ENCODE measurements at regions not wholly inside any gene's neighbourhood (a gene's known extent, or its start where the extent isn't known, plus 50 kb on each side); places are given as distances from the start of the nearest gene placed in this dataset.

DNA sequence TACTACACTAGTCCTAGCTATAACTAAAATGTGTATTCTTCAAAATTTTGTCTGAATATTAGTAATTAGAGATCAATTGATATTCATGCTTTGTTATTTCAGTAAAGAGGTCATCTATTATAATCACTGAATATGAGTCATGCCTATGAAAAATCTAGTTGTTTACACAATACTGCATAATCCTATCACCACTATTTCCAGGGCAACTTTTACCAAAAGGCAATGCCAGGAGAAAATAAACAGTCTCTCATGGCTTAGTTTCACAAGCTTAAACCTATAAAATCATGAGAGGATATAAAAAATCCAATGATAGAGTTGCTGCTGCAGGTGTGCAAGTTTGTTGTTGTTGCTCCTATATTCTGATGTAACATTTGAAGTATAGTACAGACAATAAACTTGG is 149.9 kb upstream of the COL1A2 start:
- DNase-seq (ENCODE audit: low spot score), result no peak
- Mint-ChIP-seq H3K36me3 (ENCODE audit: low read depth) (no peaks in the 10 kb centered on the region), H3K27ac (ENCODE audit: unreplicated experiment) (no peak overlapping the region), H3K4me3 (ENCODE audit: unreplicated experiment) (no peak overlapping the region), H3K27me3 (ENCODE audit: low read depth) (no peaks in the 10 kb centered on the region), H3K4me1 (ENCODE audit: low read depth) (peaks cover under 1% of the 10 kb centered on the region), H3K9me3 (ENCODE audit: low read depth) (no peaks in the 10 kb centered on the region)
- TF ChIP-seq, protein P1, sequence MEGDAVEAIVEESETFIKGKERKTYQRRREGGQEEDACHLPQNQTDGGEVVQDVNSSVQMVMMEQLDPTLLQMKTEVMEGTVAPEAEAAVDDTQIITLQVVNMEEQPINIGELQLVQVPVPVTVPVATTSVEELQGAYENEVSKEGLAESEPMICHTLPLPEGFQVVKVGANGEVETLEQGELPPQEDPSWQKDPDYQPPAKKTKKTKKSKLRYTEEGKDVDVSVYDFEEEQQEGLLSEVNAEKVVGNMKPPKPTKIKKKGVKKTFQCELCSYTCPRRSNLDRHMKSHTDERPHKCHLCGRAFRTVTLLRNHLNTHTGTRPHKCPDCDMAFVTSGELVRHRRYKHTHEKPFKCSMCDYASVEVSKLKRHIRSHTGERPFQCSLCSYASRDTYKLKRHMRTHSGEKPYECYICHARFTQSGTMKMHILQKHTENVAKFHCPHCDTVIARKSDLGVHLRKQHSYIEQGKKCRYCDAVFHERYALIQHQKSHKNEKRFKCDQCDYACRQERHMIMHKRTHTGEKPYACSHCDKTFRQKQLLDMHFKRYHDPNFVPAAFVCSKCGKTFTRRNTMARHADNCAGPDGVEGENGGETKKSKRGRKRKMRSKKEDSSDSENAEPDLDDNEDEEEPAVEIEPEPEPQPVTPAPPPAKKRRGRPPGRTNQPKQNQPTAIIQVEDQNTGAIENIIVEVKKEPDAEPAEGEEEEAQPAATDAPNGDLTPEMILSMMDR (IDR thresholded peaks at IDR 0.05), result no peak

DNA sequence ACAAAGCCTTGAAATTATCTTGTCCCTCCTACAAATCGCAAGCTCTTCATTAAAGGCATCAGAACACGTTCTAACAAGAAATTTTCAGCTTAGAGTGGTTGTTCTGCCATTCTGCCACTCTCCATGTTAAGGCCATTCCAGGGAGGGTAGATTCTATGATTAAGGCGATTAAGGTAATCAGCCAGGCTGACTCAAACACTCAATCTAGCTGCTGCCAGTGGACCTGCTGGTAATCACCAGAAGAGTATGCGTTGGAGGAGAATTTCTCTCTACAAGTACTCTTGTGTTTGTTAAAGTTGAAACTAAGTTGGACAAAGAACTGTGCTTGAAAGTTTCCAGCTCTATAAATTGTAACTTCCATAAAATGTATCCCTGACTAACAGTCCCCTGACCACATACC is 149.2 kb upstream of the COL1A2 start:
- Mint-ChIP-seq H3K4me1 (ENCODE audit: low read depth) (no peaks in the 10 kb centered on the region), H3K4me3 (ENCODE audit: unreplicated experiment) (no peak overlapping the region), H3K27ac (ENCODE audit: unreplicated experiment) (no peak overlapping the region), H3K27me3 (ENCODE audit: low read depth) (no peaks in the 10 kb centered on the region), H3K36me3 (ENCODE audit: low read depth) (no peaks in the 10 kb centered on the region), H3K9me3 (ENCODE audit: low read depth) (no peaks in the 10 kb centered on the region)
- DNase-seq (ENCODE audit: low spot score), result no peak
- TF ChIP-seq, protein P1 (IDR thresholded peaks at IDR 0.05), result no peak

DNA sequence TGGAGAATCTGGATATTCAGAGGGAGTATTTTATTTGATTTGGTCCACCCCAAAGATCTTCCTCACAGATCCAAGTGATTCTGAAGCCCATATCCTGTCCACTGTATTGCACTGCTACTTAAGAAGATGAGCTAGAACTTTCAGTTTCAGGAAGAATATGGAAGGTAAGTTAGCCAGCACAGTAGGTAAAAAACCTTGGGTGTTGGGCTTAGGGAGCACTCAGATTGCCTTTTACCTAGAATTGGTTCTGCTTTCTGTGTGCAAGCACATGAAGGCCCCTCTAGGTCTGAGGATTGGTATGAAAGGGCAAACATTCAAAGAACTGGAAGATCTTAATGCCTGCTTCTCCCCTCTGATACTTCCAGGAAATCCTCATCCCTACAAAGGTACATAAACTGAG is 146.7 kb upstream of the COL1A2 start:
- no peak for DNase-seq (ENCODE audit: low spot score)
- Mint-ChIP-seq H3K36me3 (ENCODE audit: low read depth) (no peaks in the 10 kb centered on the region), H3K27ac (ENCODE audit: unreplicated experiment) (no peak overlapping the region), H3K9me3 (ENCODE audit: low read depth) (no peaks in the 10 kb centered on the region), H3K27me3 (ENCODE audit: low read depth) (no peaks in the 10 kb centered on the region), H3K4me3 (ENCODE audit: unreplicated experiment) (no peak overlapping the region), H3K4me1 (ENCODE audit: low read depth) (peaks cover 2% of the 10 kb centered on the region)
- TF ChIP-seq, protein P1 (IDR thresholded peaks at IDR 0.05), result no peak

DNA sequence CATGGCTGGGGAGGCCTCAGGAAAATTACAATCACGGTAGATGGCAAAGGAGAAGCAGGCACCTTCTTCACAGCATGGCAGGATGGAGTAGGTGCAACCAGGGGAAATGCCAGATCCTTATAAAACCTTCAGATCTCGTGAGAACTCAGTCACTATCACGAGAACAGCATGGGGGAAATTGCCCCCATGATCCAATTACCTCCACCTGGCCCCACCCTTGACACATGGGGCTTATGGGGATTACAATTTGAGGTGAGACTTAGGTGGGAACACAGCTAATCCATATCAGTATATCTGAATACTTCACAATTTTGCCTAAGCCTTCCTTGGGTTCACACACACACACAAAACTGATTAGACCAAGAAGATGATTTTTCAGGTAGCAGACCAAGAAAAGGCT is 145.1 kb upstream of the COL1A2 start:
- no peak overlapping the region for H3K27ac Mint-ChIP-seq (ENCODE audit: unreplicated experiment)
- H3K4me1 Mint-ChIP-seq (ENCODE audit: low read depth), result peaks cover 3% of the 10 kb centered on the region
- no peaks in the 10 kb centered on the region for H3K9me3 Mint-ChIP-seq (ENCODE audit: low read depth)
- H3K36me3 Mint-ChIP-seq (ENCODE audit: low read depth), result no peaks in the 10 kb centered on the region
- no peaks in the 10 kb centered on the region for H3K27me3 Mint-ChIP-seq (ENCODE audit: low read depth)
- DNase-seq (ENCODE audit: low spot score), result no peak
- H3K4me3 Mint-ChIP-seq (ENCODE audit: unreplicated experiment), result no peak overlapping the region
- TF ChIP-seq, protein P1 (IDR thresholded peaks at IDR 0.05), result no peak

DNA sequence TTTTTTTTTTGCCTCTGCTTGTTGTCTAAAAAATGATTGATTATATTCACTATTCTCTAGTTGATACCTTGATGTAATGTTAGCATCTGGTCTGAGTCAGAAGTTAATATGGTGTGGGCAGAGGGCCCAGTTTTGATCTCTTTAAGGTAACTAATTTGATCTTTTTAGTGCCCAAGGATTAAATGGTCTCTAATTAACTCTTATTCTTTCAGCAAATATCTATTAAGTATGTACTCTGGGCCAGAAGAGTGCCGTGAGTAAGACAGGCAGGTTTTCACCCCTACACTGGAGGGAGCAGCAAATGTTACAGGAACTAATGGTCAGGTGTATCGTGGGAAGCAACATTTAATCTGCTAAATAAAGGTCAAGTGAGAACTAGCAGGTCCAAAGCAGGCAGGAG is 144.6 kb upstream of the COL1A2 start:
- no peak for DNase-seq (ENCODE audit: low spot score)
- Mint-ChIP-seq H3K36me3 (ENCODE audit: low read depth) (no peaks in the 10 kb centered on the region), H3K27me3 (ENCODE audit: low read depth) (no peaks in the 10 kb centered on the region)

More for the DNA sequence above, 144.6 kb upstream of the COL1A2 start:
- peaks cover 3% of the 10 kb centered on the region for H3K4me1 Mint-ChIP-seq (ENCODE audit: low read depth)
- TF ChIP-seq, protein P1 (IDR thresholded peaks at IDR 0.05), result no peak
- no peak overlapping the region for H3K27ac Mint-ChIP-seq (ENCODE audit: unreplicated experiment)
- H3K4me3 Mint-ChIP-seq (ENCODE audit: unreplicated experiment), result no peak overlapping the region
- peaks cover 2% of the 10 kb centered on the region for H3K9me3 Mint-ChIP-seq (ENCODE audit: low read depth)
